Epithelial cell of esophagus (primary cell): ENCODE measurements at regions not wholly inside any gene's neighbourhood (a gene's known extent, or its start where the extent isn't known, plus 50 kb on each side); places are given as distances from the start of the nearest gene placed in this dataset.

Experiments used
- DNase-seq: peaks from one replicate; pipeline ENCODE4 v3.0.0; 2010; ENCODE audit warnings: low read depth
- H3K4me3 ChIP-seq: 2 replicates; pipeline ENCODE4 v1.5.1; 2011; ENCODE audit warnings: mild to moderate bottlenecking, low read length, control low read depth
- TF ChIP-seq, protein P1 (sequence below): IDR thresholded peaks from 2 replicates; pipeline ENCODE4 v1.5.1; 2011; ENCODE audit warnings: low read depth, mild to moderate bottlenecking, low read length, control low read depth, inconsistent platforms; ENCODE audit not compliant: insufficient read depth; ENCODE audit errors: missing control alignments

DNA sequence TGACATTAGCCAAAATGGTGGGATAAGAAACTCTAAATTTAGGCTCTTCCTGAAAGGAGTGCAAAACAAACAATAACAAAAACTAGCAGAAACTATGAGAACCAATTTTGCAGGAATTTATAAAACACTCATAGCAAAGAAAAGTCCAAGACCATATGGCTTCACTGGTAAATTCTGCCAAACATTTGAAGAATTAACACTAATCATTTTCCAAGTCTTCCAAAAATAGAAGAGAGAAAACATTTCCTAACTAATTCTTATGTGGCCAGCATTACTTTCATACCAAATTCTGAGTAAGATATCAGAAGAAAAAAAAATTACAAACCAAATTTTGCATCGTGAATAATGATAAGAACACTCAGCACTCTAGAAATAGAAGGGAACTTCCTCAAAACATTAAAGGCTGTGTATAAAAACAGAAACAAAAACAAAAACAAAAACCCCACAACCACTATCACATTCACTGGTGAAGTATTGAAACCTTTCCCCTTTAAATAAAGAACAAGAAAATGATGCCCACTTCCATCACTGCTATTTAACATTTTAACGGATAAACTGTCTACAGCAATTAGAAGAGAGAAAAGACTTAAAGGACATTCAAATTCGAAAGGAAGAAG lies 524.3 kb upstream of the GALNTL6 start:
- TF ChIP-seq, protein P1, sequence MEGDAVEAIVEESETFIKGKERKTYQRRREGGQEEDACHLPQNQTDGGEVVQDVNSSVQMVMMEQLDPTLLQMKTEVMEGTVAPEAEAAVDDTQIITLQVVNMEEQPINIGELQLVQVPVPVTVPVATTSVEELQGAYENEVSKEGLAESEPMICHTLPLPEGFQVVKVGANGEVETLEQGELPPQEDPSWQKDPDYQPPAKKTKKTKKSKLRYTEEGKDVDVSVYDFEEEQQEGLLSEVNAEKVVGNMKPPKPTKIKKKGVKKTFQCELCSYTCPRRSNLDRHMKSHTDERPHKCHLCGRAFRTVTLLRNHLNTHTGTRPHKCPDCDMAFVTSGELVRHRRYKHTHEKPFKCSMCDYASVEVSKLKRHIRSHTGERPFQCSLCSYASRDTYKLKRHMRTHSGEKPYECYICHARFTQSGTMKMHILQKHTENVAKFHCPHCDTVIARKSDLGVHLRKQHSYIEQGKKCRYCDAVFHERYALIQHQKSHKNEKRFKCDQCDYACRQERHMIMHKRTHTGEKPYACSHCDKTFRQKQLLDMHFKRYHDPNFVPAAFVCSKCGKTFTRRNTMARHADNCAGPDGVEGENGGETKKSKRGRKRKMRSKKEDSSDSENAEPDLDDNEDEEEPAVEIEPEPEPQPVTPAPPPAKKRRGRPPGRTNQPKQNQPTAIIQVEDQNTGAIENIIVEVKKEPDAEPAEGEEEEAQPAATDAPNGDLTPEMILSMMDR: no peak
- DNase-seq: no peak
- H3K4me3 ChIP-seq: no peak overlapping the region

DNA sequence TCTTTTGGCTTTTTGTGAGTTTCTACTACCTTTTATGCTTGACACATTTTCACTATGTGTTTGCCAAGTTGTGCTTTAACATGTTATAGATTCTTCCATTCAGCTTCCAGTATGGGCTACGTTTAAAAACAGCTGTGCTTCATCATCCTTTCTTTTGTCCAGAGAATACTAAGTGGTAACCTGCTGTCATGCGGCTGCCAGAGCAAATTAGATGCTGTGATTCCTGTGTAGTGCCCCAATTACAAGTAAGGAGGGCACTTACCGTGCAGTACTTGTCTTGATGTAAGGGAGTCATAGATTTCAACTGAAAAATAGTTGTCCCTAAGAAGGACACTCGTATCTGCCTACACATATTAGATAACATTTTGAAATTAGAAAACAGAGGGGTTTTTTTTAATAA lies 531.8 kb upstream of the GALNTL6 start:
- TF ChIP-seq, protein P1: no peak
- no peak for DNase-seq
- no peak overlapping the region for H3K4me3 ChIP-seq

DNA sequence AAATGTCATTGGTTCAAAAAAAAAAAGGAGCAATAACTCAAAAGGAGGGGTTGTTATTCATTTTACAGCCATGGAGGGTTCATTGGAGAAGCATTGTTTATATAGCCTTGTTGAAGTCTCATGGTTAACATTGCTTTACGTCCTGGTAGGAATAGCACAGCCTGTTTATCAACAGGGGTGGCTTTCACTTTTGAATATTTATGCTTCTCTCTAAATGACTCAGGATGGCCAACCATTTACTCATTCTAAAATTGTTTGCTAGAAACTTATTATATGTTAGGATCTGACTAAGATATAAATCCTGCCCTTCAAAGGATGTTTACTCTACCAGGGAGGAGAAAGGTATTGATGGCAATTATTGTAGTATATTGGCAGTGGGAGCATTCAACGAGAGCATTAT lies 534.1 kb upstream of the GALNTL6 start:
- TF ChIP-seq, protein P1: no peak
- DNase-seq: no peak
- H3K4me3 ChIP-seq: no peak overlapping the region

DNA sequence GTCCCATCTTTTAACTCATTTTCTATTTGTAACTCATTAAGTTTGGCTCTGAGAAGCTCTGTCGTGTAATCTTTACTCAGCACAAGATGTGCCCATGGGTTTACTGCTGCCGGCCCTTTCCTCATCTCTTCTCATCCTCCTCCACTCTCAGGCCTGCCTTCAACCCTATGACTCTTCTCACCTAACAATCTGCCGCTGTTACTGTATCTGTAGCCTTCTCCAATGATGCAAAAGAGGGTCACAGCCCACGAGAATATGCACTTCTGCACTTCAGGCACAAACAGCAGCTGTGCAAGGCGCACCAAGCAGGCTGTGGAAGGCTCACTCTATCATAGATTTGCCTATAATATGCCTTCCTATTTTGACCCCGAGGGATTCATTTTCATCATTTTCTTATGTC lies 546.5 kb upstream of the GALNTL6 start:
- TF ChIP-seq, protein P1: no peak
- no peak overlapping the region for H3K4me3 ChIP-seq
- no peak for DNase-seq

DNA sequence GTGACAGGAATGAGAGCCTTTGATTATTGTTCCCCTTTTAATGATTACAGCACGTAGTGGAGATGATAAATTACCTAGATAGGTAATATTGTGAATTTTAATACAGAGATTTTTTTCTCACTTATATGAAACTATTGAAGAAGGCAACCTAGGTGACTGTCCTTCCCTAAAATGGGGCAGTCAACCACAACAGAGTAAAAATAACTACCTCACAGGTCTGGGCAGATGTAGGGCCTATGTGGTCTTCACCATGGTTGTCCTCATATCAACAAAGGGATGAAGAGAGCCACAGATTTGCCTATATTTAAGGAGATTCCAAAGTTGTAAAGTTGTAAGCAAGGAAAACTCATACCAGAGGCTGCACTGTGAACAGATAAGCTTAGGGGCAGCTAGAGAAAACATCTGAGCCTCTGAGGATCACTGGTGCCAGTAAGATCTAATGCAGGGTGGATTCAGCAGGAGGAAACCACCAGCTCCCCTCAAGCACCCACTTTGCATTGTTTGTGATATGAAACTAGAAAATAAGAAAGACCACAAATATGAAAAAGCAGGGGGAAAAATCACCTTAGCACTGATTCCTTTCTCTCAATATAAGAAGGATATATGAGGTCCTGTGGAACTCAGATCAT lies 547.9 kb upstream of the GALNTL6 start:
- no peak overlapping the region for H3K4me3 ChIP-seq
- TF ChIP-seq, protein P1: no peak
- no peak for DNase-seq

DNA sequence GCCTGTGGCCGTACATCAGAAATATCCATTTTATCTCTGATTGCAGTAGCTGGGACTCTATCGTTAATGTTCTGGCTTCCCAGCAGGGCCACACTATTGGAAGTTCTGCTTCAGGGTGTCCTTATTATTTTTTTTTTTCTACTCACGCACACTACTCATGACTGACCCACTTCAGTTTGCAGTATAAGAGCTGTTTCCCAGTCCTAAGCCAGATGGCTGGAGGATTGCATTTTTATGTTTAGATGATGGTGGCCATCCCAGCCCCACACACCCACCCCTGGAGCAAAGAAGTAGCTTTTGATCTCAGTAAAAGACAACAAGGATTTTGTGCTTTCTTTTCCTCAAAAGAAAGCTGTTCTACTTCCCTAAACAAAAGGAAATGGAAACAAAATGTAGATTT lies 557.0 kb upstream of the GALNTL6 start:
- no peak for DNase-seq
- TF ChIP-seq, protein P1: no peak
- no peak overlapping the region for H3K4me3 ChIP-seq

DNA sequence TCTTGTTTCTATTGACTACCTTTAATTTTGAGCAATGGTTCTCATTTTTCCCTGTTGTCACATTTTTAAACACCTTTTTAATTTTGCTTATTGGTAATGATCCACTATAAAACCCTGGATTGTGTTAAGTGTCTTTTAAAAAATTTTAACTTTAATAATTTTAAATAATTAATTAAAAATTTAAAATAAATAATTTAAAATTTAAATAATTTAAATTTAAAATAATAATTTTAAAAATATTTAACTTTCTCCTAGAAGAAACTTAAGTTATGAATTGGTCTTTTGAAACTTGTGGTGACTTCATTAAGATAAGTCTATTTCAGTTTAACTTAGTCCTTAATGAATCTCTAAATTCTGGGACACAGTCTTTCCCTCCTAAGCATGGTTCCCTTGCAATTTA lies 566.3 kb upstream of the GALNTL6 start:
- DNase-seq: no peak
- TF ChIP-seq, protein P1: no peak
- H3K4me3 ChIP-seq: no peak overlapping the region
